AG04450 (cell line): ENCODE measurements at regions not wholly inside any gene's neighbourhood (a gene's known extent, or its start where the extent isn't known, plus 50 kb on each side); places are given as distances from the start of the nearest gene placed in this dataset.
"Not testable (repeated sequence)": the region's sequence is repeated elsewhere in the genome, so short reads cannot be mapped to it uniquely, and the experiment has no call there.

Experiments
- CTCF ChIA-PET: fragments of 300-600, 350-600 bp; formaldehyde crosslinking; extraction: SDS; loops from one replicate; lab custom pipeline; 2022; ENCODE audit warnings: antibody characterized with exemption, inconsistent platforms; lab: Charles Lee
- POLR2A ChIA-PET: fragments of 350-600 bp; formaldehyde crosslinking; extraction: SDS; loops from one replicate; lab custom pipeline; 2021; ENCODE audit warnings: antibody characterized with exemption, inconsistent platforms; lab: Yijun Ruan, JAX
- DNase-seq: peaks from one replicate; pipeline ENCODE4 v3.0.0-alpha.2; 2011; ENCODE audit warnings: low read depth, low spot score
- H3K27ac ChIP-seq: one replicate; pipeline ENCODE4 v1.5.1; 2012; ENCODE audit warnings: low read depth, low read length, control low read depth
- H3K27me3 ChIP-seq: one replicate; pipeline ENCODE4 v1.6.0; 2012; ENCODE audit warnings: low read length; ENCODE audit not compliant: control insufficient read depth, insufficient read depth
- H3K4me3 ChIP-seq: 2 replicates; pipeline ENCODE4 v1.5.1; 2011; ENCODE audit warnings: mild to moderate bottlenecking, low read depth, low read length, control low read depth
- H3K9me3 ChIP-seq: 2 replicates; pipeline ENCODE4 v1.5.1; 2012; ENCODE audit warnings: low read length; ENCODE audit not compliant: control insufficient read depth, insufficient read depth
- CTCF ChIP-seq: IDR thresholded peaks from 2 replicates; pipeline ENCODE4 v1.5.1; 2011; ENCODE audit warnings: low read depth, low read length, control low read depth, inconsistent platforms

- CTCF ChIA-PET, result interaction anchor here (0.7 kb wide), 1 partner anchor 10 kb away, joined by 4 read pairs; no protein-coding TSS in a partner anchor
- H3K27me3 ChIP-seq, H3K27ac ChIP-seq, H3K9me3 ChIP-seq, DNase-seq, POLR2A ChIA-PET, H3K4me3 ChIP-seq: not testable (repeated sequence)
Measured at GRCh38 chr18:5830902-5831301, 64.4 kb downstream of the TMEM200C start.

- Histone ChIP-seq H3K27me3 (no peaks in the 10 kb centered on the region), H3K9me3 (no peaks in the 10 kb centered on the region), H3K27ac (no peak overlapping the region), H3K4me3 (no peak overlapping the region)
- DNase-seq, result no peak
- ChIA-PET POLR2A (no interaction called here), CTCF (no interaction called here)
- TF ChIP-seq CTCF, result no peak
Measured at GRCh38 chr18:5828913-5829312, 66.4 kb downstream of the TMEM200C start.

- no peak for TF ChIP-seq CTCF
- no peak for DNase-seq
- POLR2A ChIA-PET, result no interaction called here
- no peaks in the 10 kb centered on the region for H3K9me3 ChIP-seq
- CTCF ChIA-PET, result no interaction called here
- no peak overlapping the region for H3K4me3 ChIP-seq
- no peaks in the 10 kb centered on the region for H3K27me3 ChIP-seq
- no peak overlapping the region for H3K27ac ChIP-seq
Measured at GRCh38 chr18:5825663-5826062, 69.7 kb downstream of the TMEM200C start.

- H3K4me3 ChIP-seq, result no peak overlapping the region
- no peak for TF ChIP-seq CTCF
- DNase-seq, result no peak
- CTCF ChIA-PET, result no interaction called here
- H3K9me3 ChIP-seq, result no peaks in the 10 kb centered on the region
- no peak overlapping the region for H3K27ac ChIP-seq
- no peaks in the 10 kb centered on the region for H3K27me3 ChIP-seq
- POLR2A ChIA-PET, result no interaction called here
Measured at GRCh38 chr18:5824370-5824984, 70.8 kb downstream of the TMEM200C start.

- Histone ChIP-seq H3K27me3 (no peaks in the 10 kb centered on the region), H3K4me3 (no peak overlapping the region), H3K9me3 (no peaks in the 10 kb centered on the region), H3K27ac (no peak overlapping the region)
- ChIA-PET POLR2A (no interaction called here), CTCF (no interaction called here)
- no peak for TF ChIP-seq CTCF
- no peak for DNase-seq
Measured at GRCh38 chr18:5817816-5818215, 77.5 kb downstream of the TMEM200C start.

GRCh38 chr18:5806860-5807259, 88.5 kb downstream of the TMEM200C start:
- H3K9me3 ChIP-seq, result no peaks in the 10 kb centered on the region
- POLR2A ChIA-PET, result no interaction called here
- H3K4me3 ChIP-seq, result no peak overlapping the region
- CTCF ChIA-PET, result no interaction called here
- DNase-seq, result no peak
- no peaks in the 10 kb centered on the region for H3K27me3 ChIP-seq
- H3K27ac ChIP-seq, result no peak overlapping the region
- TF ChIP-seq CTCF, result no peak
